ENCODE measurements at regions not wholly inside any gene's neighbourhood (a gene's known extent, or its start where the extent isn't known, plus 50 kb on each side); places are given as distances from the start of the nearest gene placed in this dataset.

DNA sequence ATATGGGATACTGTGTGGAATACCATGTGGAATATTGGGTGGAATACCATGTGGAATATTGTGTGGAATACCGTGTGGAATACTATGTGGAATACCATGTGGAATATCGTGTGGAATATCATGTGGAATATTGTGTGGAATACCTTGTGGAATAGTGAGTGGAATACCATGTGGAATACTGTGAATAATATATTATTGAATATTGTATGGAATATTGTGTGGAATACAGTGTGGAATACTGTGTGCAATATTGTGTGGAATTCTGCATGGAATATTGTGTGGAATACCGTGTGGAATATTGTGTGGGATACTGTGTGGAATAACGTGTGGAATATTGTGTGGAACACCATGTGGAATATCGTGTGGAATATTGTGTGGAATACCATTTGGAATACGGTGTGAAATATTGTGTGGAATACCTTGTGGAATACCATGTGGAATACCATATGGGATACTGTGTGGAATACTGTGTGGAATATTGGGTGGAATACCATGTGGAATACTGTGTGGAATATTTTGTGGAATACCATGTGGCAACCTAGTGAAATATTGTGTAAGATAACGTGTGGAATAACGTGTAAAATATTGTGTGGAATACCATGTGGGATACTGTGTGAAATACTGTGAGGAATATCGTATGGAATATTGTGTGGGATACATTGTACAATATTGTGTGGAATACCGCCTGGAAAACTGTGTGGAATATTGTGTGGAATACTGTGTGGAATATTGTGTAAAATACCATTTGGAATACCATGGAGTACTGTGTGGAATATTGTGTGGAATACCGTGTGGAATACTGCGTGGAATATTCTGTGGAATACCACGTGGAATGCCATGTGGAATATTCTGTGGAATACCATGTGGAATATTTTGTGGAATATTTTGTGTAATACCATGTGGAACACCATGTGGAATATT, 133.9 kb upstream of the CHST15 start:
- TF ChIP-seq CTCF (IDR thresholded peaks at IDR 0.05) (no peak), POLR2A (IDR thresholded peaks at IDR 0.05) (no peak)
